ENCODE measurements at regions not wholly inside any gene's neighbourhood (a gene's known extent, or its start where the extent isn't known, plus 50 kb on each side); places are given as distances from the start of the nearest gene placed in this dataset.

DNA sequence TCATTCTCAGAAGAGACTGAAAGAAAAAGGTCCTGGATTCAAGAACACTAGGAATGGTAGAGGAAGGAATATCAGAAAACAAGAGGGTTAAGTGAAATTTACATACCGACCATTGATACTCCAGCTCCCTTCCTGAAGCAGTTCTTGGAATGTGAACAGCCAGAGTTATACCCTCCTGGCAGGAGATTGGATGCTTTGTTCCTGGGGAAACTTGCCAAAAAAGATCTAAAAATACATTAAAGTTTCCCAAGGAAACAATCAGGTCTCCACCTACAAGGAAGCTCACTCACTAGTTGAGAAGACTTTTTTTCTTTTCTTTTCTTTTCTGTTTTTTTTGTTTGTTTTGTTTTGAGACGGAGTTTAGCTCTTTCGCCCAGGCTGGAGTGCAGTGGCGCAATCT lies 91.1 kb downstream of the HLX start:
- DNase-seq (ENCODE audit: low read depth, low spot score) (no peak), FAIRE-seq (no peak)
- Histone ChIP-seq H3K79me2 (ENCODE audit: control insufficient read depth, insufficient read depth, low read length) (no peaks in the 10 kb centered on the region), H3K4me1 (ENCODE audit: control insufficient read depth, extremely low read depth, insufficient read depth, low read length) (no peaks in the 10 kb centered on the region), H3K27ac (ENCODE audit: control insufficient read depth, insufficient read depth, low read length) (no peak overlapping the region), H3K36me3 (ENCODE audit: control insufficient read depth in 2 of 2, extremely low read depth in 1 of 2, insufficient read depth in 2 of 2, low read length in 2 of 2) (no peaks in the 10 kb centered on the region), H3K9me3 (ENCODE audit: control insufficient read depth, low read depth, low read length) (no peaks in the 10 kb centered on the region), H2AFZ (ENCODE audit: control insufficient read depth, low read length) (no peak overlapping the region), H3K27me3 (ENCODE audit: control insufficient read depth, extremely low read depth, insufficient read depth, low read length) (no peaks in the 10 kb centered on the region), H3K9ac (ENCODE audit: control insufficient read depth, extremely low read depth, insufficient read depth, low read length) (no peak overlapping the region), H4K20me1 (ENCODE audit: control insufficient read depth, extremely low read depth, insufficient read depth, low read length) (no peaks in the 10 kb centered on the region), H3K4me3 (ENCODE audit: control insufficient read depth in 2 of 3, extremely low read depth in 1 of 3, insufficient read depth in 2 of 3, low read depth in 1 of 3, low read length in 3 of 3) (no peak overlapping the region), H3K4me2 (ENCODE audit: control insufficient read depth, extremely low read depth, insufficient read depth, low read depth, low read length) (no peak overlapping the region), H3K9me1 (ENCODE audit: control insufficient read depth, extremely low read depth, insufficient read depth, low read length) (no peaks in the 10 kb centered on the region)
- no peak for TF ChIP-seq EZH2 (IDR thresholded peaks at IDR 0.05; ENCODE audit: low read length)
- TF ChIP-seq, protein P1, sequence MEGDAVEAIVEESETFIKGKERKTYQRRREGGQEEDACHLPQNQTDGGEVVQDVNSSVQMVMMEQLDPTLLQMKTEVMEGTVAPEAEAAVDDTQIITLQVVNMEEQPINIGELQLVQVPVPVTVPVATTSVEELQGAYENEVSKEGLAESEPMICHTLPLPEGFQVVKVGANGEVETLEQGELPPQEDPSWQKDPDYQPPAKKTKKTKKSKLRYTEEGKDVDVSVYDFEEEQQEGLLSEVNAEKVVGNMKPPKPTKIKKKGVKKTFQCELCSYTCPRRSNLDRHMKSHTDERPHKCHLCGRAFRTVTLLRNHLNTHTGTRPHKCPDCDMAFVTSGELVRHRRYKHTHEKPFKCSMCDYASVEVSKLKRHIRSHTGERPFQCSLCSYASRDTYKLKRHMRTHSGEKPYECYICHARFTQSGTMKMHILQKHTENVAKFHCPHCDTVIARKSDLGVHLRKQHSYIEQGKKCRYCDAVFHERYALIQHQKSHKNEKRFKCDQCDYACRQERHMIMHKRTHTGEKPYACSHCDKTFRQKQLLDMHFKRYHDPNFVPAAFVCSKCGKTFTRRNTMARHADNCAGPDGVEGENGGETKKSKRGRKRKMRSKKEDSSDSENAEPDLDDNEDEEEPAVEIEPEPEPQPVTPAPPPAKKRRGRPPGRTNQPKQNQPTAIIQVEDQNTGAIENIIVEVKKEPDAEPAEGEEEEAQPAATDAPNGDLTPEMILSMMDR (optimal IDR thresholded peaks at IDR 0.05 in 1 of 3, IDR thresholded peaks at IDR 0.05 in 1 of 3, conservative IDR thresholded peaks at IDR 0.05 in 1 of 3; ENCODE audit: extremely low read depth in 1 of 3, insufficient read depth in 2 of 3, low read length in 3 of 3) = no peak
- dilution Hi-C loops (cut with MboI; ENCODE audit: extremely low pct_ligation_motif_present, low sequenced_read_pairs) = no loop called here

- Histone ChIP-seq H3K9ac (ENCODE audit: control insufficient read depth, extremely low read depth, insufficient read depth, low read length) (no peak overlapping the region), H3K27me3 (ENCODE audit: control insufficient read depth, extremely low read depth, insufficient read depth, low read length) (no peaks in the 10 kb centered on the region), H3K27ac (ENCODE audit: control insufficient read depth, insufficient read depth, low read length) (no peak overlapping the region), H3K4me3 (ENCODE audit: control insufficient read depth in 2 of 3, extremely low read depth in 1 of 3, insufficient read depth in 2 of 3, low read depth in 1 of 3, low read length in 3 of 3) (no peak overlapping the region), H3K9me1 (ENCODE audit: control insufficient read depth, extremely low read depth, insufficient read depth, low read length) (no peaks in the 10 kb centered on the region), H3K79me2 (ENCODE audit: control insufficient read depth, insufficient read depth, low read length) (no peaks in the 10 kb centered on the region), H4K20me1 (ENCODE audit: control insufficient read depth, extremely low read depth, insufficient read depth, low read length) (no peaks in the 10 kb centered on the region), H3K9me3 (ENCODE audit: control insufficient read depth, low read depth, low read length) (no peaks in the 10 kb centered on the region), H3K36me3 (ENCODE audit: control insufficient read depth in 2 of 2, extremely low read depth in 1 of 2, insufficient read depth in 2 of 2, low read length in 2 of 2) (no peaks in the 10 kb centered on the region), H3K4me2 (ENCODE audit: control insufficient read depth, extremely low read depth, insufficient read depth, low read depth, low read length) (no peak overlapping the region), H3K4me1 (ENCODE audit: control insufficient read depth, extremely low read depth, insufficient read depth, low read length) (no peaks in the 10 kb centered on the region), H2AFZ (ENCODE audit: control insufficient read depth, low read length) (no peak overlapping the region)
- DNase-seq (ENCODE audit: low read depth, low spot score) = no peak
- no peak for FAIRE-seq
- TF ChIP-seq EZH2 (IDR thresholded peaks at IDR 0.05; ENCODE audit: low read length) = no peak
- TF ChIP-seq, protein P1 (optimal IDR thresholded peaks at IDR 0.05 in 1 of 3, IDR thresholded peaks at IDR 0.05 in 1 of 3, conservative IDR thresholded peaks at IDR 0.05 in 1 of 3; ENCODE audit: extremely low read depth in 1 of 3, insufficient read depth in 2 of 3, low read length in 3 of 3) = no peak
- dilution Hi-C loops (cut with MboI; ENCODE audit: extremely low pct_ligation_motif_present, low sequenced_read_pairs) = no loop called here
These were observed 92.0 kb downstream of the HLX start for GRCh38 chr1:220971221-220971620.
